Erythroblast (primary cell): ENCODE measurements at regions not wholly inside any gene's neighbourhood (a gene's known extent, or its start where the extent isn't known, plus 50 kb on each side); places are given as distances from the start of the nearest gene placed in this dataset.

Experiments
- GATA1 ChIP-seq: IDR thresholded peaks from 2 replicates; pipeline ENCODE4 v1.6.1; 2011; ENCODE audit warnings: low read depth, mild to moderate bottlenecking, control low read depth, low read length, moderate library complexity
- POLR2A ChIP-seq: IDR thresholded peaks from 2 replicates; pipeline ENCODE4 v1.6.1; 2011; ENCODE audit warnings: mild to moderate bottlenecking, low read length

GRCh38 chr2:180743401-180743800 lies 237.0 kb upstream of the UBE2E3 start:
- TF ChIP-seq POLR2A (no peak), GATA1 (no peak)
